K562 (cell line): ENCODE measurements at regions not wholly inside any gene's neighbourhood (a gene's known extent, or its start where the extent isn't known, plus 50 kb on each side); places are given as distances from the start of the nearest gene placed in this dataset.

Experiments
- ATAC-seq: fragments of 200-7000 bp; cut with Tn5 transposase; 3 replicates; pipeline ENCODE4 v1.9.1; 2020; ENCODE audit warnings: moderate library complexity
- BruUV-seq: library from RNA; stranded (reverse); fragments of 400-500 nt; replicated peaks from 2 replicates; lab custom pipeline; 2021; lab: Mats Ljungman, UMichigan
- CTCF ChIA-PET: fragments of 300-600 bp; formaldehyde crosslinking; extraction: SDS; loops from one replicate; lab custom pipeline; 2021; ENCODE audit warnings: low intra/inter-chr PET ratio; lab: Yijun Ruan, JAX
- POLR2A ChIA-PET: fragments of 300-600, 350-650 bp; sonication (Branson Sonifier 250); formaldehyde crosslinking; extraction: SDS; loops from one replicate; lab custom pipeline; 2021; ENCODE audit warnings: antibody characterized with exemption, inconsistent platforms; lab: Yijun Ruan, JAX
- DNase-seq, 4 experiments: peaks; one replicate each; pipeline versions ENCODE4 v3.0.0 to v3.0.0-alpha.2; 2011 to 2018; ENCODE audit warnings: low spot score in 3 of 4, mixed read lengths in 3 of 4; ENCODE audit errors: extremely low read depth in 1 of 4
- FAIRE-seq: peaks from 2 replicates; lab custom pipeline; 2011; peaks lifted over from hg19 to GRCh38; lab: Jason Lieb, UNC
- H2AFZ ChIP-seq: 2 replicates; pipeline ENCODE4 v1.6.0; 2011; ENCODE audit warnings: low read depth, low read length, control low read depth, inconsistent platforms
- H3K27ac ChIP-seq: fragments of 200-600 bp; 3 replicates; pipeline ENCODE4 v1.8.0; 2011; ENCODE audit warnings: low read depth, mild to moderate bottlenecking, control low read depth, inconsistent platforms, low read length, moderate library complexity, mixed read lengths; ENCODE audit errors: extremely low read depth
- H3K27me3 ChIP-seq, 2 experiments: fragments of 300-600 bp in 1 of 2; 2 replicates in 1 of 2; 3 replicates in 1 of 2; pipeline versions ENCODE4 v1.6.0 to v1.8.0; 2011; ENCODE audit warnings: inconsistent platforms in 2 of 2, low read length in 2 of 2, mild to moderate bottlenecking in 1 of 2, mixed read lengths in 1 of 2, moderate library complexity in 1 of 2; ENCODE audit not compliant: control insufficient read depth in 2 of 2, insufficient read depth in 2 of 2
- H3K36me3 ChIP-seq: fragments of 300-600 bp; 3 replicates; pipeline ENCODE4 v1.8.0; 2011; ENCODE audit warnings: mild to moderate bottlenecking, low read length, inconsistent platforms; ENCODE audit not compliant: control insufficient read depth, insufficient read depth
- H3K4me1 ChIP-seq, 2 experiments: fragments of 200-600 bp in 1 of 2; replicated peaks in 1 of 2; 2 replicates in 1 of 2; 3 replicates in 1 of 2; pipeline versions ENCODE4 v1.5.1 to v1.8.0; 2011; ENCODE audit warnings: inconsistent platforms in 2 of 2, low read length in 2 of 2, mild to moderate bottlenecking in 1 of 2, mixed read lengths in 1 of 2, moderate library complexity in 1 of 2; ENCODE audit not compliant: control insufficient read depth in 2 of 2, insufficient read depth in 2 of 2
- H3K4me2 ChIP-seq: 2 replicates; pipeline ENCODE4 v1.6.1; 2011; ENCODE audit warnings: low read length, control low read depth, inconsistent platforms, mixed read lengths; ENCODE audit not compliant: insufficient read depth
- H3K4me3 ChIP-seq: fragments of 200-600 bp; sonication (generic), shearing (Covaris generic); 2 replicates; pipeline ENCODE4 v1.5.1; 2016; ENCODE audit warnings: control low read depth, inconsistent platforms
- H3K79me2 ChIP-seq: fragments of 200-600 bp; 3 replicates; pipeline ENCODE4 v1.8.0; 2011; ENCODE audit warnings: low read length, inconsistent platforms; ENCODE audit not compliant: control insufficient read depth, insufficient read depth
- H3K9ac ChIP-seq, 2 experiments: 2 replicates each; pipeline versions ENCODE4 v1.6.0 to v1.6.1; 2011; ENCODE audit warnings: low read depth in 2 of 2, low read length in 2 of 2, control low read depth in 1 of 2, inconsistent platforms in 1 of 2, mild to moderate bottlenecking in 1 of 2, mixed read lengths in 1 of 2; ENCODE audit not compliant: insufficient read depth in 1 of 2
- H3K9me1 ChIP-seq: one replicate; pipeline ENCODE4 v1.6.0; 2011; ENCODE audit warnings: inconsistent platforms, mild to moderate bottlenecking, low read length, moderate library complexity; ENCODE audit not compliant: control insufficient read depth, insufficient read depth
- H3K9me3 ChIP-seq: replicated peaks from 2 replicates; pipeline ENCODE4 v1.5.1; 2011; ENCODE audit warnings: low read depth, low read length, inconsistent platforms; ENCODE audit not compliant: control insufficient read depth, insufficient read depth
- H4K20me1 ChIP-seq: replicated peaks from 2 replicates; pipeline ENCODE4 v1.6.1; 2011; ENCODE audit warnings: low read length, inconsistent platforms, mixed read lengths; ENCODE audit not compliant: control insufficient read depth, insufficient read depth
- AFF1 ChIP-seq, 2 experiments: fragments of 450-650 bp; IDR thresholded peaks; 2 replicates each; pipeline ENCODE4 v1.6.1; 2018; ENCODE audit warnings: mild to moderate bottlenecking in 2 of 2, low read depth in 1 of 2; ENCODE audit not compliant: partially characterized antibody in 2 of 2
- DDX20 ChIP-seq: fragments of 450-650 bp; IDR thresholded peaks from 2 replicates; pipeline ENCODE4 v1.6.1; 2016; ENCODE audit warnings: missing genetic modification characterization, low read depth, mild to moderate bottlenecking, missing compliant biosample characterization, moderate library complexity
- KDM2B ChIP-seq: fragments of 250-450 bp; sonication (Bioruptor Pico); IDR thresholded peaks from 2 replicates; pipeline ENCODE4 v1.8.0; 2021; ENCODE audit warnings: mild to moderate bottlenecking, moderate library complexity
- KLF13 ChIP-seq: fragments of 450-650 bp; IDR thresholded peaks from 2 replicates; pipeline ENCODE4 v1.6.1; 2016; ENCODE audit warnings: missing genetic modification characterization, low read depth, mild to moderate bottlenecking, missing compliant biosample characterization, moderate library complexity, borderline replicate concordance
- NFXL1 ChIP-seq: fragments of 450-650 bp; formaldehyde crosslinking; IDR thresholded peaks from 2 replicates; pipeline ENCODE4 v1.4.0; 2021; ENCODE audit warnings: mild to moderate bottlenecking
- NUFIP1 ChIP-seq: fragments of 450-650 bp; IDR thresholded peaks from 2 replicates; pipeline ENCODE4 v1.6.1; 2018; ENCODE audit not compliant: partially characterized antibody
- OTX1 ChIP-seq: fragments of 450-650 bp; formaldehyde crosslinking; IDR thresholded peaks from 2 replicates; pipeline ENCODE4 v1.4.0; 2022; ENCODE audit warnings: mild to moderate bottlenecking
- POLR2AphosphoS5 ChIP-seq: IDR thresholded peaks from 2 replicates; pipeline ENCODE4 v1.6.1; 2011; ENCODE audit warnings: mild to moderate bottlenecking, low read depth, low read length, moderate library complexity; ENCODE audit not compliant: control insufficient read depth, insufficient read depth
- POLR2G ChIP-seq: fragments of 200-400 bp; formaldehyde crosslinking; IDR thresholded peaks from 2 replicates; pipeline ENCODE4 v1.6.1; 2017; ENCODE audit warnings: low read depth, mild to moderate bottlenecking, antibody characterized with exemption, low read length, moderate library complexity
- XRCC3 ChIP-seq: fragments of 450-650 bp; IDR thresholded peaks from 2 replicates; pipeline ENCODE4 v1.6.1; 2017; ENCODE audit warnings: mild to moderate bottlenecking, moderate library complexity
- XRCC5 ChIP-seq: fragments of 200-400 bp; formaldehyde crosslinking; IDR thresholded peaks from 2 replicates; pipeline ENCODE4 v1.6.1; 2017; ENCODE audit warnings: low read depth, mild to moderate bottlenecking, low read length
- ZNF316 ChIP-seq: fragments of 450-650 bp; IDR thresholded peaks from 2 replicates; pipeline ENCODE4 v1.6.1; 2016
- ZNF436 ChIP-seq: fragments of 250-450, 450-650 bp; sonication (Bioruptor Pico); formaldehyde crosslinking; IDR thresholded peaks from 2 replicates; pipeline ENCODE4 v1.7.0; 2020; ENCODE audit warnings: mild to moderate bottlenecking
- WGBS: fragments of 100-300 bp; shearing (Covaris generic); methylation state at CpG from one replicate; pipeline ENCODE4 v1.1.6; 2016; ENCODE audit warnings: low coverage, mixed read lengths; ENCODE audit not compliant: insufficient coverage; ENCODE audit errors: missing lambda C conversion rate; 5-methylcytosine and 5-hydroxymethylcytosine counted together
- in situ Hi-C: fragments of 300-500 bp; cut with MboI; formaldehyde crosslinking; loops from 4 replicates; pipeline ENCODE4 v1.15.0; 2018; ENCODE audit warnings: inconsistent platforms, mixed read lengths
- intact Hi-C: fragments of 100-400 bp; cut with micrococcal nuclease; formaldehyde crosslinking; loops from 2 replicates; pipeline ENCODE4 v1.14.2; 2022

DNA sequence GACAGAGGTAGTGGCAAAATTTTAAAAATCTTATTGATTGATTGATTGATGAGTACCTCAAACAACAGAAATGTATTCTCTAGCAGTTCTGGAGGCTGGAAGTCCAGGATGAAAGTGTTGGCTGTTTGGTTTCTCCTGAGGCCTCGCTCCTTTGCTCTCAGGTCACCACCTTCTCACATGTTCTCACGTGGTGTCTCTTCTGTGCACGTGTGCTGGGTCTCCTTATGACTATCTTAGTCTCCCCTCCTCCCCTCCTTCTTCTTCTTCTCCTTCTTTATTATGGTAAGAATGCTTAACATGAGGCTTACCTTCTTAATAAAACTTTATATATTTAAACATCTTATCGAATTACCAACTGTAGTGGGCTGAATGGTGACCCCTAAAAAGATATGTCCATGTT is 446.0 kb upstream of the SPHKAP start:
- ATAC-seq, result no peak
- H2AFZ ChIP-seq, result no peak overlapping the region
- no peak overlapping the region for H3K4me3 ChIP-seq
- TF ChIP-seq KLF13, result no peak
- no peak for TF ChIP-seq ZNF436 (CRISPR knock-in tag)
- TF ChIP-seq POLR2G, result no peak
- no peak for TF ChIP-seq NFXL1 (CRISPR knock-in tag)
- TF ChIP-seq DDX20 (tag), result no peak
- no peaks in the 10 kb centered on the region for H3K9me3 ChIP-seq
- H3K4me1 ChIP-seq, result no peaks in the 10 kb centered on the region
- WGBS, result 0% methylated on average over 2 of the region's 4 CpGs
- no peak for DNase-seq
- no peak overlapping the region for H3K9ac ChIP-seq
- in situ Hi-C loops (no loop called here), intact Hi-C loops (no loop called here)
- H4K20me1 ChIP-seq, result no peaks in the 10 kb centered on the region
- H3K9me1 ChIP-seq, result no peaks in the 10 kb centered on the region
- H3K36me3 ChIP-seq, result no peaks in the 10 kb centered on the region
- CTCF ChIA-PET, result no interaction called here
- H3K79me2 ChIP-seq, result no peaks in the 10 kb centered on the region
- no TSS peak for BruUV-seq
- no peaks in the 10 kb centered on the region for H3K27me3 ChIP-seq
- FAIRE-seq, result no peak
- no peak overlapping the region for H3K27ac ChIP-seq
- H3K4me2 ChIP-seq, result no peak overlapping the region
- POLR2A ChIA-PET, result no interaction called here

- ATAC-seq (no peak), DNase-seq (no peak), FAIRE-seq (no peak)
- H3K27ac ChIP-seq, result no peak overlapping the region
- no peaks in the 10 kb centered on the region for H3K9me1 ChIP-seq
- CTCF ChIA-PET, result no interaction called here
- no peaks in the 10 kb centered on the region for H3K79me2 ChIP-seq
- H3K4me1 ChIP-seq, result no peaks in the 10 kb centered on the region
- no peaks in the 10 kb centered on the region for H4K20me1 ChIP-seq
- no peaks in the 10 kb centered on the region for H3K36me3 ChIP-seq
- H3K9me3 ChIP-seq, result no peaks in the 10 kb centered on the region
- no TSS peak for BruUV-seq
- no peak overlapping the region for H3K4me3 ChIP-seq
- no peak overlapping the region for H2AFZ ChIP-seq
- H3K9ac ChIP-seq, result no peak overlapping the region
- no peak overlapping the region for H3K4me2 ChIP-seq
- intact Hi-C loops, result no loop called here
- in situ Hi-C loops, result no loop called here
- POLR2A ChIA-PET, result no interaction called here
- 0% methylated on average over 2 of the region's 3 CpGs for WGBS
- no peak for TF ChIP-seq ZNF316
- no peak for TF ChIP-seq AFF1 (IDR thresholded peaks at IDR 0.05; ENCODE audit: low read depth in 1 of 2, partially characterized antibody in 2 of 2)
- TF ChIP-seq XRCC5, result no peak
- TF ChIP-seq POLR2AphosphoS5, result no peak
- TF ChIP-seq NUFIP1, result no peak
- no peak for TF ChIP-seq KDM2B (CRISPR knock-in tag)
- TF ChIP-seq OTX1 (CRISPR knock-in tag), result no peak
- no peak for TF ChIP-seq XRCC3
- no peaks in the 10 kb centered on the region for H3K27me3 ChIP-seq
These were observed 444.0 kb upstream of the SPHKAP start for GRCh38 chr2:228625481-228625880.
